ACC112 (cell line): ENCODE measurements at regions not wholly inside any gene's neighbourhood (a gene's known extent, or its start where the extent isn't known, plus 50 kb on each side); places are given as distances from the start of the nearest gene placed in this dataset.

ENCODE experiments used
- H2AFZ ChIP-seq: fragments of 200-600 bp; sonication (generic); one replicate; pipeline ENCODE4 v1.6.0; 2017; ENCODE audit warnings: antibody characterized with exemption, low read length; ENCODE audit not compliant: unreplicated experiment
- H3K27ac ChIP-seq: fragments of 200-600 bp; sonication (generic); 2 replicates; pipeline ENCODE4 v1.5.1; 2014; ENCODE audit warnings: low read depth, mild to moderate bottlenecking, antibody characterized with exemption, low read length, moderate library complexity
- H3K27me3 ChIP-seq: fragments of 200-600 bp; sonication (generic); 2 replicates; pipeline ENCODE4 v1.6.1; 2014; ENCODE audit warnings: mild to moderate bottlenecking, antibody characterized with exemption, low read length, moderate library complexity, mixed read lengths; ENCODE audit not compliant: insufficient read depth
- H3K36me3 ChIP-seq: fragments of 200-600 bp; sonication (generic); 2 replicates; pipeline ENCODE4 v1.6.1; 2016; ENCODE audit warnings: mild to moderate bottlenecking, antibody characterized with exemption, low read length, moderate library complexity, mixed read lengths; ENCODE audit not compliant: insufficient read depth
- H3K4me1 ChIP-seq: fragments of 200-600 bp; sonication (generic); one replicate; pipeline ENCODE4 v1.6.1; 2016; ENCODE audit warnings: low read length, mixed read lengths; ENCODE audit not compliant: insufficient read depth, unreplicated experiment, control insufficient read depth
- H3K4me3 ChIP-seq: fragments of 200-600 bp; sonication (generic); 2 replicates; pipeline ENCODE4 v1.5.1; 2014; ENCODE audit warnings: mild to moderate bottlenecking, low read depth, low read length
- H3K79me2 ChIP-seq: fragments of 200-600 bp; sonication (generic); one replicate; pipeline ENCODE4 v1.6.0; 2016; ENCODE audit warnings: low read length; ENCODE audit not compliant: control insufficient read depth, unreplicated experiment, insufficient read depth

- H3K27ac ChIP-seq, result no peak overlapping the region
- H2AFZ ChIP-seq, result no peak overlapping the region
- H3K4me1 ChIP-seq, result no peaks in the 10 kb centered on the region
- no peak overlapping the region for H3K4me3 ChIP-seq
- H3K27me3 ChIP-seq, result no peaks in the 10 kb centered on the region
- H3K36me3 ChIP-seq, result no peaks in the 10 kb centered on the region
- H3K79me2 ChIP-seq, result no peaks in the 10 kb centered on the region
Measured at GRCh38 chr17:53607475-53607874, 215.3 kb upstream of the KIF2B start.

GRCh38 chr17:53588317-53588716 lies 234.4 kb upstream of the KIF2B start:
- Histone ChIP-seq H3K27me3 (peaks cover under 1% of the 10 kb centered on the region; the same call in 1 of the 2 replicates), H2AFZ (no peak overlapping the region), H3K79me2 (no peaks in the 10 kb centered on the region), H3K4me1 (no peaks in the 10 kb centered on the region), H3K27ac (no peak overlapping the region), H3K4me3 (no peak overlapping the region), H3K36me3 (no peaks in the 10 kb centered on the region)

- no peaks in the 10 kb centered on the region for H3K4me1 ChIP-seq
- H3K27ac ChIP-seq, result no peak overlapping the region
- no peaks in the 10 kb centered on the region for H3K36me3 ChIP-seq
- H2AFZ ChIP-seq, result no peak overlapping the region
- H3K79me2 ChIP-seq, result no peaks in the 10 kb centered on the region
- H3K4me3 ChIP-seq, result no peak overlapping the region
- no peaks in the 10 kb centered on the region for H3K27me3 ChIP-seq
Measured at GRCh38 chr17:53574038-53574437, 248.7 kb upstream of the KIF2B start.

GRCh38 chr17:53571342-53571741 lies 251.4 kb upstream of the KIF2B start:
- no peaks in the 10 kb centered on the region for H3K79me2 ChIP-seq
- peak overlapping the region; percentile 75 for H3K4me3 ChIP-seq
- H3K36me3 ChIP-seq, result no peaks in the 10 kb centered on the region
- H2AFZ ChIP-seq, result peak overlapping the region; percentile 96
- no peaks in the 10 kb centered on the region for H3K4me1 ChIP-seq
- H3K27me3 ChIP-seq, result no peaks in the 10 kb centered on the region
- peak overlapping the region; percentile 47 for H3K27ac ChIP-seq

- Histone ChIP-seq H3K36me3 (no peaks in the 10 kb centered on the region), H3K27me3 (no peaks in the 10 kb centered on the region), H2AFZ (peak overlapping the region; percentile 96), H3K79me2 (no peaks in the 10 kb centered on the region), H3K27ac (peak overlapping the region; percentile 47; the same call in 1 of the 2 replicates), H3K4me3 (peak overlapping the region; percentile 75), H3K4me1 (no peaks in the 10 kb centered on the region)
Measured at GRCh38 chr17:53570731-53571130, 252.0 kb upstream of the KIF2B start.

GRCh38 chr17:53560953-53561352 lies 261.8 kb upstream of the KIF2B start:
- Histone ChIP-seq H3K79me2 (no peaks in the 10 kb centered on the region), H3K36me3 (no peaks in the 10 kb centered on the region), H3K4me3 (no peak overlapping the region), H2AFZ (no peak overlapping the region), H3K27ac (no peak overlapping the region), H3K27me3 (0 out of 2 replicates have a peak, but pooled peaks cover 5% of the 10 kb centered on the region), H3K4me1 (no peaks in the 10 kb centered on the region)

- Histone ChIP-seq H3K4me1 (no peaks in the 10 kb centered on the region), H2AFZ (no peak overlapping the region), H3K36me3 (no peaks in the 10 kb centered on the region), H3K4me3 (no peak overlapping the region), H3K27me3 (no peaks in the 10 kb centered on the region), H3K79me2 (no peaks in the 10 kb centered on the region), H3K27ac (no peak overlapping the region)
Measured at GRCh38 chr17:53548252-53548651, 274.5 kb upstream of the KIF2B start.

- Histone ChIP-seq H3K36me3 (no peaks in the 10 kb centered on the region), H3K79me2 (no peaks in the 10 kb centered on the region), H3K27me3 (no peaks in the 10 kb centered on the region), H3K4me1 (no peaks in the 10 kb centered on the region), H3K27ac (no peak overlapping the region), H3K4me3 (no peak overlapping the region), H2AFZ (no peak overlapping the region)
Measured at GRCh38 chr17:53543472-53543871, 279.3 kb upstream of the KIF2B start.

GRCh38 chr17:53538129-53538617 lies 284.6 kb upstream of the KIF2B start:
- no peaks in the 10 kb centered on the region for H3K79me2 ChIP-seq
- no peaks in the 10 kb centered on the region for H3K4me1 ChIP-seq
- H2AFZ ChIP-seq, result no peak overlapping the region
- no peak overlapping the region for H3K27ac ChIP-seq
- H3K27me3 ChIP-seq, result no peaks in the 10 kb centered on the region
- no peaks in the 10 kb centered on the region for H3K36me3 ChIP-seq
- no peak overlapping the region for H3K4me3 ChIP-seq

GRCh38 chr17:53527473-53527872 lies 295.3 kb upstream of the KIF2B start:
- Histone ChIP-seq H3K36me3 (no peaks in the 10 kb centered on the region), H3K27ac (no peak overlapping the region), H2AFZ (no peak overlapping the region), H3K4me1 (no peaks in the 10 kb centered on the region), H3K79me2 (no peaks in the 10 kb centered on the region), H3K27me3 (no peaks in the 10 kb centered on the region), H3K4me3 (no peak overlapping the region)

GRCh38 chr17:53525590-53525989 lies 297.1 kb upstream of the KIF2B start:
- Histone ChIP-seq H3K27me3 (no peaks in the 10 kb centered on the region), H3K79me2 (no peaks in the 10 kb centered on the region), H3K27ac (no peak overlapping the region), H3K4me1 (no peaks in the 10 kb centered on the region), H2AFZ (no peak overlapping the region), H3K4me3 (no peak overlapping the region), H3K36me3 (no peaks in the 10 kb centered on the region)
